ENCODE measurements at regions not wholly inside any gene's neighbourhood (a gene's known extent, or its start where the extent isn't known, plus 50 kb on each side); places are given as distances from the start of the nearest gene placed in this dataset.
"Not testable (repeated sequence)": the region's sequence is repeated elsewhere in the genome, so short reads cannot be mapped to it uniquely, and the experiment has no call there.

- no peak for DNase-seq
These were observed 69.9 kb upstream of the TARDBP start for GRCh38 chr1:10942542-10942912.

- no peak for DNase-seq
These were observed 69.4 kb upstream of the TARDBP start for GRCh38 chr1:10943041-10943440.

- DNase-seq = peak; percentile 95
These were observed 68.3 kb upstream of the TARDBP start for GRCh38 chr1:10943991-10944730.

GRCh38 chr1:10945991-10946509 is 66.4 kb upstream of the TARDBP start:
- DNase-seq = no peak

- DNase-seq = no peak
These were observed 65.3 kb upstream of the TARDBP start for GRCh38 chr1:10947181-10947580.

GRCh38 chr1:10947691-10948462 is 64.6 kb upstream of the TARDBP start:
- DNase-seq = no peak

GRCh38 chr1:10948463-10948775 is 64.0 kb upstream of the TARDBP start:
- no peak for DNase-seq

GRCh38 chr1:10950316-10951172 is 61.9 kb upstream of the TARDBP start:
- no peak for DNase-seq

- DNase-seq = not testable (repeated sequence)
These were observed 61.2 kb upstream of the TARDBP start for GRCh38 chr1:10951298-10951697.

- DNase-seq = no peak
These were observed 60.5 kb upstream of the TARDBP start for GRCh38 chr1:10951961-10952360.

- no peak for DNase-seq
These were observed 58.8 kb upstream of the TARDBP start for GRCh38 chr1:10953505-10954193.

- no peak for DNase-seq
These were observed 55.3 kb upstream of the TARDBP start for GRCh38 chr1:10957133-10957532.

- DNase-seq = peak; percentile 98
These were observed 53.8 kb upstream of the TARDBP start for GRCh38 chr1:10958614-10959013.

- DNase-seq = peak; percentile 87
These were observed 51.8 kb upstream of the TARDBP start for GRCh38 chr1:10960411-10961299.

- no peak for DNase-seq
These were observed 51.1 kb upstream of the TARDBP start for GRCh38 chr1:10961300-10961833.

GRCh38 chr1:10962483-10962882 is 50.0 kb upstream of the TARDBP start:
- peak; percentile 97 for DNase-seq
